HG03060 (cell line): ENCODE measurements at regions not wholly inside any gene's neighbourhood (a gene's known extent, or its start where the extent isn't known, plus 50 kb on each side); places are given as distances from the start of the nearest gene placed in this dataset.
A peak's percentile ranks its signal among the peaks of the same experiment; 100 is the strongest.

Source experiments
- ATAC-seq: cut with Tn5 transposase; IDR thresholded peaks from one replicate; pipeline ENCODE4 v1.9.1; 2021; ENCODE audit warnings: low read depth, moderate number of reproducible peaks; ENCODE audit not compliant: unreplicated experiment

DNA sequence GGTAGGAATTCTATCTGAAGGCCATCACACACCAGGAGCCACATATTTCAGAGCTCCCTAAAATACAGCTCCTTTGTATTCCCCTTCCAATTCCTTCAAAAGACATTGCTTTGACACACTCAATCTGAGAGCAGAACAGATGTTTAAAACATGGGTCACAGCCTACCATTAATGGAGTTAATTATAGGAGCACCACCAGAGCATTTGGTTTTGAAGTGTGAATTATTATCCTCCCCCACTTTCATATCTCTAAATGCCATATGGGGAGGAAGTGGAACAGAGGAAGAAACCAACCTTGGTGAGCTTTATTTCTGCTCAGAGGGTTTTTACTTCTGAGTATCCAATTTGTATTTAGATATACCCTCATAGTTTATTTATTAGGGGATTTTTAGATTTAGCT is 50.7 kb upstream of the TNFRSF21 start:
- ATAC-seq, result peak; percentile 55

DNA sequence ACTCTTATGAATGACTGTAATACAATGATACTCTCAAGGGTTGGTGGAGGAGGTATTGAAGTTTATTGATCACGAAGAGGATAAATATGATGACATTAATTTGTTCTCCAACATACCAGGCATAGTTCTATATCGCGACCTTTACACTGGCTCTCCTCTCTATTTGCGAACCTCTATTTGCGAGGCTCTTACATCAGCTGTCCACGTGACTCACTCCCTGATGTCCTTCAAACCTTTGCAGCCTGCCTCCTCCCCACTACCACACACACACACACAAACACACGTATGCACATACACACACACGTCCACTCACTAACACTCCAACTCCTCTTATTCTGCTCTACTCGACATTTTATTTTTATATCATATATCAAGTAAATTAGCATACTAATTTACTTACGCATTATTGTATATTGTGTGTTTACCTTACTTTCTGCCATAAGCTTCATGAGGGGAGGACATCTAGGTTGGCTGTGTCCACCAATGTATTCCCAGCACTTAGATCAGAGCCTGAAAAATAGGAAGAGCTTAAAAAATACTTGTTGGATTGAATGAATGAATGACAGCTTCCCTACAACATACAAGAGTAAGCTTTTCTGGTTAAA is 53.3 kb upstream of the TNFRSF21 start:
- no peak for ATAC-seq

GRCh38 chr6:47363736-47364135 is 54.0 kb upstream of the TNFRSF21 start:
- ATAC-seq, result no peak

- ATAC-seq, result no peak
Observed at GRCh38 chr6:47366335-47366890, 56.7 kb upstream of the TNFRSF21 start.

DNA sequence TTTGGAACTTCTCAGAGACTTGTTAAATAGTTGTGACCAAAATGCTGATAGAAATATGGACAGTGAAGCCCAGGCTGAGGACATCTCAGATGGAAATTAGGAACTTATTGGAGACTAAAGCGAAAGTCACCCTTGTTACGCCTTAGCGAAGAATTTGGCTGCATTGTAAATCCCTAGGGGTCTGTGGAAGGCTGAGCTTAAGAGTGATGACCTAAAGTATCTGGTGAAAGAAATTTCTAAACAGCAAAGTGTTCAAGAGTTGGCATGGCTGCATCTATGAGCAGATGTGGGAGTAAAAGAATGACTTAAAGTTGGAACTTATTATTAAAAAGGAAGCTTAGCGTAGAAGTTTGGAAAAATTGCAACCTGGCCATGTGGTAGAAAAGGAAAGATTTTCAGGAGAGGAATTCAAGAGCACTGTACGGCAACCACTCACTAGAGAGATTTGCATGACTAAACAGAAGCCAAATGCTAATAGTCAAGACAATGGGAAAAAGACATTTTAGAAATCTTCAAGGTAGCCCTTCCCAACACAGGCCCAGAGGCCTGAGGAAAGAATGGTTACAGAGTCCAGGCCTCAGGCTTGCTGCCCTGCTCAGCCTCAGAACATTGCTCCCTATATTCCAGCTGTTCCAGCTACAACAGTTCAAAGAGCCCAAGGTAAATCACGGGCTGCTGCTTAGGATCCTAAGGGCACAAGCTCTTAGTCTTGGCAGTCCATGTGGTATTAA is 61.6 kb upstream of the TNFRSF21 start:
- no peak for ATAC-seq

GRCh38 chr6:47371870-47372255 is 62.2 kb upstream of the TNFRSF21 start:
- no peak for ATAC-seq

DNA sequence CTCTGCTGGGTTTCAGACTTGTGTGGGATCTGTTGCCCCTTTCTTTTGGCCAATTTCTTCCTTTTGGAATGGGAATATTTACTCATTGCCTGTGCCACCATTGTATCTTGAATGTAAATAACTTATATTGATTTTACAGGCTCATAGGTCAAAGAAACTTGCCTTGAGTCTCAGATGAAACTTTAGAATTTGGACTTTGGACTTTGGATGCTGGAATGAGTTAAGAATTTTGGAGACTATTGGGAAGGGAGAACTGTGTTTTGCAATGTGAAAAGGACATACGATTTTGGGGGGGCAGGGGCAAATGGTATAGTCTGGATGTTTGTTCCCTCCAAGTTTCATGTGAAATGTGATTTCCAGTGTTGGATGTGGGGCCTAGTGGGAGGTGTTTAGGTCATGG is 62.6 kb upstream of the TNFRSF21 start:
- ATAC-seq, result no peak

- no peak for ATAC-seq
Observed at GRCh38 chr6:47375426-47375825, 65.7 kb upstream of the TNFRSF21 start.

- ATAC-seq, result no peak
Observed at GRCh38 chr6:47376930-47377329, 67.2 kb upstream of the TNFRSF21 start.

DNA sequence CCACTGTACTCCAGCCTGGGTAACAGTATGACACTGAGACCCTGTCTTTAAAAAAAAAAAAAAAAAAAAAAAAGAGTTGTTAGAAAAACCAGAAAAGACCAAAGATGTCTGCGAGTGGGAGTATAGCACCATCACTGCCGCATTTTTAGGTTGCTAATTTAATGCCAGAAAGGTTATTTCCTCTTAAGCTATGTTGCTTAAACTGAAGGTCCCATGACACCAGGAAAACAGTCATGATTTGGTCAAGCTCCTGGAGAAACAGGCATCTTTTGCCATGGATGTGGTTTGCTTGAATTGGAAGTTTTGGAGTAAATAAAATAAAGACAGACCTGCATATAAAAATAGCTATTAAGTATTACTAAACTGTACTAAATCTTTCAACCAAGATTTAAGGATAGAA is 68.3 kb upstream of the TNFRSF21 start:
- no peak for ATAC-seq

GRCh38 chr6:47379328-47379727 is 69.6 kb upstream of the TNFRSF21 start:
- no peak for ATAC-seq

GRCh38 chr6:47380251-47380650 is 70.5 kb upstream of the TNFRSF21 start:
- ATAC-seq, result no peak

DNA sequence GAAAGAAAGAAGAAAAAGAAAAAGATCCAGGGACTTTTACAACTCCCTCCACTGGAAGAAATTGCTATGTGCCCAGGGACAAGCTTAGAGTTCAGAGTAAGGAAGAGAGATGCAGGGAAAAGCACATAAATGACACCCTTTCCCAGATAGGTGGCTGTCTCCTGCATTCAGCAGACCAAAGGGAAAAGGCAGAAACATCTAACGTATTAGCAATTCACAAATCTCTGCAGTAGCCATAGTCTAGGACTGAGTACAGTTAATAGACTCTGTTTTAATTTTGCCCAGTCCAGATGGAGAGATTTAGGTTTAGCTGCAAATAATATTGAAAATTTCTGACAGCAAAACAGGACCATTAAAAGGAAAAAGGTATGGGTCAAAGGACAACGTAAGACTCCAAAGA is 71.3 kb upstream of the TNFRSF21 start:
- no peak for ATAC-seq

DNA sequence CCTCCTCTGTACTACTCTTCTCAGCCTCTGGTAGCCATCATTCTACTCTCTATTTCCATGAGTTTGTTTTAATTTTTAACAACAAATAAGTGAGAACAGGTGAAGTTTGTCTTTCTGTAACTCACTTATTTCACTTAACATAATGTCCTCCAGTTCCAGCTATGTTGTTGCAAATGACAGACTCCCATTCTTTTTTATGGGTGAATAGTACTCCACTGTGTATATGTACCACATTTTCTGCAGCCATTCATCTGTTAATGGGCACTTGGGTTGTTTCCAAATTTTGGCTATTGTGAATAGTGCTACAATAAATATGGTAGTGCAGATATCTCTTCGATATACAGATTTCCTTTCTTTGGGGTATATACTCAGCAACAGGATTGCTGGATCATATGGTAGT is 73.7 kb upstream of the TNFRSF21 start:
- no peak for ATAC-seq

GRCh38 chr6:47391675-47392074 is 82.0 kb upstream of the TNFRSF21 start:
- ATAC-seq, result no peak

GRCh38 chr6:47392251-47392650 is 82.5 kb upstream of the TNFRSF21 start:
- ATAC-seq, result no peak

DNA sequence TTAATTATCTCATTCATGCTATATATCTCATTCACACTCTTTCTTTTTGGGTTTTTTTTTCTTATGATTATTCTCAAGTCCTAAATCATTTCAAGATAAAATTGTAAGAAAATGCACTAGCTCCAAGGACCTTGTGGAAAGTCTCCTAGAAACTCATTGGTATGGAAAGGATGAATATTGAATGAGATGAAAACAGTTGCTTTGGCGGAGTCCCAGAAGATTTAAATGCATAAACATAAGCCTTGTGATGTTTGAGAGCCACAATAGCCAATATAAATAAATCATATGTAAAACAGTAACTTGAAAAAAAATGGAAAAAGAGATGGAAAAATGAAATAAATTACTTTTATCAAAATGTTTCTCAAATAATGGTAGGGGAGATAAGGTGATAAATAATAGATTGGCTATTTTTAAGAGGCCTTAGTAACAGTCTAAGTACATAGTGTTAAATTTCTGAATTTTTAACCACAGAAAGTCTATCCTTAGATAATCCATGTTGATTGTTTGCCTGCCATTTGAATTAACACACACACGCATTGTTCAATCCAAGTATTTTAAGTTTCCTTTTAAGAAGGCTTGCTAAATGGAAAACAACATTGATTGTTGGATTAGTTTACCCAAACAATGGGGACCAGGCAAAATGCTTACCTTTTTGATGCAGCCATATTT is 81.1 kb upstream of the CD2AP start:
- ATAC-seq, result no peak

- no peak for ATAC-seq
Observed at GRCh38 chr6:47400581-47400980, 77.0 kb upstream of the CD2AP start.

- no peak for ATAC-seq
Observed at GRCh38 chr6:47402081-47402480, 75.5 kb upstream of the CD2AP start.

GRCh38 chr6:47403056-47403455 is 74.5 kb upstream of the CD2AP start:
- no peak for ATAC-seq

- ATAC-seq, result no peak
Observed at GRCh38 chr6:47403801-47404200, 73.8 kb upstream of the CD2AP start.

- ATAC-seq, result no peak
Observed at GRCh38 chr6:47404435-47404834, 73.2 kb upstream of the CD2AP start.
